ENCODE measurements at regions not wholly inside any gene's neighbourhood (a gene's known extent, or its start where the extent isn't known, plus 50 kb on each side); places are given as distances from the start of the nearest gene placed in this dataset.
"Not testable (repeated sequence)": the region's sequence is repeated elsewhere in the genome, so short reads cannot be mapped to it uniquely, and the experiment has no call there.

GRCh38 chr1:199920635-199921034 lies 106.9 kb upstream of the NR5A2 start:
- H3K4me3 ChIP-seq (ENCODE audit: low read length): no peak overlapping the region
- no peak for TF ChIP-seq ZNF274 (IDR thresholded peaks at IDR 0.05; ENCODE audit: low read depth, low read length)

GRCh38 chr1:199929556-199929955 lies 98.0 kb upstream of the NR5A2 start:
- no peak for TF ChIP-seq ZNF274 (IDR thresholded peaks at IDR 0.05; ENCODE audit: low read depth, low read length)
- H3K4me3 ChIP-seq (ENCODE audit: low read length): no peak overlapping the region

GRCh38 chr1:199930067-199930466 lies 97.4 kb upstream of the NR5A2 start:
- H3K4me3 ChIP-seq (ENCODE audit: low read length): not testable (repeated sequence)

- no peak overlapping the region for H3K4me3 ChIP-seq (ENCODE audit: low read length)
These were observed 95.7 kb upstream of the NR5A2 start for GRCh38 chr1:199931666-199932377.

GRCh38 chr1:199932462-199932861 lies 95.0 kb upstream of the NR5A2 start:
- no peak overlapping the region for H3K4me3 ChIP-seq (ENCODE audit: low read length)
- TF ChIP-seq ZNF274 (IDR thresholded peaks at IDR 0.05; ENCODE audit: low read depth, low read length): no peak

More at GRCh38 chr1:199931666-199932377, 95.7 kb upstream of the NR5A2 start:
- no peak for TF ChIP-seq ZNF274 (IDR thresholded peaks at IDR 0.05; ENCODE audit: low read depth, low read length)

- no peak for TF ChIP-seq ZNF274 (IDR thresholded peaks at IDR 0.05; ENCODE audit: low read depth, low read length)
- no peak overlapping the region for H3K4me3 ChIP-seq (ENCODE audit: low read length)
These were observed 91.1 kb upstream of the NR5A2 start for GRCh38 chr1:199936441-199936840.

- TF ChIP-seq ZNF274 (IDR thresholded peaks at IDR 0.05; ENCODE audit: low read depth, low read length): no peak
- H3K4me3 ChIP-seq (ENCODE audit: low read length): no peak overlapping the region
These were observed 90.3 kb upstream of the NR5A2 start for GRCh38 chr1:199937161-199937560.

GRCh38 chr1:199937661-199938060 lies 89.8 kb upstream of the NR5A2 start:
- TF ChIP-seq ZNF274 (IDR thresholded peaks at IDR 0.05; ENCODE audit: low read depth, low read length): no peak
- H3K4me3 ChIP-seq (ENCODE audit: low read length): no peak overlapping the region

GRCh38 chr1:199944986-199945385 lies 82.5 kb upstream of the NR5A2 start:
- no peak overlapping the region for H3K4me3 ChIP-seq (ENCODE audit: low read length)
- no peak for TF ChIP-seq ZNF274 (IDR thresholded peaks at IDR 0.05; ENCODE audit: low read depth, low read length)

- no peak overlapping the region for H3K4me3 ChIP-seq (ENCODE audit: low read length)
- no peak for TF ChIP-seq ZNF274 (IDR thresholded peaks at IDR 0.05; ENCODE audit: low read depth, low read length)
These were observed 81.9 kb upstream of the NR5A2 start for GRCh38 chr1:199945591-199945990.

- no peak for TF ChIP-seq ZNF274 (IDR thresholded peaks at IDR 0.05; ENCODE audit: low read depth, low read length)
- H3K4me3 ChIP-seq (ENCODE audit: low read length): no peak overlapping the region
These were observed 81.0 kb upstream of the NR5A2 start for GRCh38 chr1:199946305-199947155.

- H3K4me3 ChIP-seq (ENCODE audit: low read length): no peak overlapping the region
- no peak for TF ChIP-seq ZNF274 (IDR thresholded peaks at IDR 0.05; ENCODE audit: low read depth, low read length)
These were observed 78.8 kb upstream of the NR5A2 start for GRCh38 chr1:199948587-199949280.

GRCh38 chr1:199951005-199951404 lies 76.5 kb upstream of the NR5A2 start:
- not testable (repeated sequence) for H3K4me3 ChIP-seq (ENCODE audit: low read length)

- no peak for TF ChIP-seq ZNF274 (IDR thresholded peaks at IDR 0.05; ENCODE audit: low read depth, low read length)
- no peak overlapping the region for H3K4me3 ChIP-seq (ENCODE audit: low read length)
These were observed 73.9 kb upstream of the NR5A2 start for GRCh38 chr1:199953651-199954050.

GRCh38 chr1:199954699-199955098 lies 72.8 kb upstream of the NR5A2 start:
- no peak overlapping the region for H3K4me3 ChIP-seq (ENCODE audit: low read length)
- TF ChIP-seq ZNF274 (IDR thresholded peaks at IDR 0.05; ENCODE audit: low read depth, low read length): no peak

Measured in GM08714 (cell line).